ENCODE measurements at regions not wholly inside any gene's neighbourhood (a gene's known extent, or its start where the extent isn't known, plus 50 kb on each side); places are given as distances from the start of the nearest gene placed in this dataset.

DNA sequence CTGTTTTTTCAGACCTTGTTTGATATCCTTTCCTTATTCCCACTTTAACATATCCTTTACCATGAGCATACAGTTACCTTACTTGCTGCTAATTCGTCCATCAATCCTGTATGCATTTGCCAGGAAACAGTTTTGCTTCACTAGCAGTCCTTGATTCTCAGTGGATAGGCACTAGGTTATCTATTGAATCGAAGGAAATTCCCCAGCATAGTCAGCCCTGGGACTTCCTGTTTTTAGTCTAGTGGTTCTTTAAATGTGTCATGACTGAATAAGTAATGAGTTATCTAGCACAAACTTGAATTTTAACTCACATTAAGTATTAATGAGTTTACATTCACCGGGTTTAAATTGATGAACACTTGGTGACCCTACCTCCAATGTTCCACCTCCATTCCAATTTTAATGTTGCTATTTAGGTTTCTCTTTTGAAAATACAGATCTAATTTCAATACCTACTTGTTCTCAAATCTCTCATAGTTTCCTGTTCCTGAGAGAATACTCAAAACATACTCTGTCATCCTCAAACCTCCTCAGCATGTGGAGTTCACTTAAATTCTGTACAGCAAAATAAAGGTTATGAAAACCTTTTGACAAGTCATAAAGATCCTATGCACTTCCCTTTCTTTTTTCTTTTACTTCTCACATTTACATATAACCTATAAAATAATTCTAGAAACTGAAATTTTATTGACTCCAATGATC is 1375.1 kb upstream of the TENM4 start:
- Histone ChIP-seq H3K9ac (ENCODE audit: low read depth in 1 of 3, low read length in 3 of 3) (no peak overlapping the region), H3K36me3 (ENCODE audit: control insufficient read depth in 3 of 3, insufficient read depth in 3 of 3, low read length in 3 of 3) (no peaks in the 10 kb centered on the region), H3K4me3 (ENCODE audit: low read length in 3 of 3) (no peak overlapping the region), H3K4me1 (ENCODE audit: control insufficient read depth in 3 of 3, insufficient read depth in 3 of 3, low read length in 3 of 3) (no peaks in the 10 kb centered on the region), H3K9me3 (ENCODE audit: control insufficient read depth in 3 of 3, low read length in 3 of 3) (no peaks in the 10 kb centered on the region), H3K27ac (ENCODE audit: low read depth, low read length) (no peak overlapping the region), H3K27me3 (ENCODE audit: control insufficient read depth in 3 of 3, insufficient read depth in 3 of 3, low read length in 3 of 3) (no peaks in the 10 kb centered on the region)

- Histone ChIP-seq H3K36me3 (ENCODE audit: control insufficient read depth in 3 of 3, insufficient read depth in 3 of 3, low read length in 3 of 3) (no peaks in the 10 kb centered on the region), H3K27me3 (ENCODE audit: control insufficient read depth in 3 of 3, insufficient read depth in 3 of 3, low read length in 3 of 3) (no peaks in the 10 kb centered on the region), H3K9me3 (ENCODE audit: control insufficient read depth in 3 of 3, low read length in 3 of 3) (no peaks in the 10 kb centered on the region), H3K27ac (ENCODE audit: low read depth, low read length) (no peak overlapping the region), H3K4me1 (ENCODE audit: control insufficient read depth in 3 of 3, insufficient read depth in 3 of 3, low read length in 3 of 3) (no peaks in the 10 kb centered on the region), H3K4me3 (ENCODE audit: low read length in 3 of 3) (no peak overlapping the region), H3K9ac (ENCODE audit: low read depth in 1 of 3, low read length in 3 of 3) (no peak overlapping the region)
Observed at GRCh38 chr11:80814813-80815212, 1374.0 kb upstream of the TENM4 start.

DNA sequence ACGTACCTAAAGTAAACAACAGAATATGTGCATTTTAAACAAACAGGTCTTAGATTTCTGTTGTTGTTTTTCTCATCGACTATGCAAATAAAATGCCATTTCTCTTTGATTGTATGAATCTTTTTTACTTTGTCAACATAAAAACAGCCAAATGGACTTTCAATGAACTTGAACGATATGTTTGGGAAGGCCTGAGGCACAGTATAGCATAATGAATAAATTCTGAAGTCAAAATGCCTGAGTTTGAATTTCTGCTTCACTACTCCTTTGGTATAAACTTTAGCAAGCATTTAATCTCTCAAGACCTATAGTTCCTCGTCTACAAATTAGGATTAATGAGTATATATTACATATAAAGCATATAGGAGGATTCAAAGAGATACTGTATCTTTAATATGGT is 1369.9 kb upstream of the TENM4 start:
- Histone ChIP-seq H3K4me1 (ENCODE audit: control insufficient read depth in 3 of 3, insufficient read depth in 3 of 3, low read length in 3 of 3) (no peaks in the 10 kb centered on the region), H3K27me3 (ENCODE audit: control insufficient read depth in 3 of 3, insufficient read depth in 3 of 3, low read length in 3 of 3) (no peaks in the 10 kb centered on the region), H3K27ac (ENCODE audit: low read depth, low read length) (no peak overlapping the region), H3K4me3 (ENCODE audit: low read length in 3 of 3) (no peak overlapping the region), H3K9me3 (ENCODE audit: control insufficient read depth in 3 of 3, low read length in 3 of 3) (no peaks in the 10 kb centered on the region), H3K36me3 (ENCODE audit: control insufficient read depth in 3 of 3, insufficient read depth in 3 of 3, low read length in 3 of 3) (no peaks in the 10 kb centered on the region), H3K9ac (ENCODE audit: low read depth in 1 of 3, low read length in 3 of 3) (no peak overlapping the region)

DNA sequence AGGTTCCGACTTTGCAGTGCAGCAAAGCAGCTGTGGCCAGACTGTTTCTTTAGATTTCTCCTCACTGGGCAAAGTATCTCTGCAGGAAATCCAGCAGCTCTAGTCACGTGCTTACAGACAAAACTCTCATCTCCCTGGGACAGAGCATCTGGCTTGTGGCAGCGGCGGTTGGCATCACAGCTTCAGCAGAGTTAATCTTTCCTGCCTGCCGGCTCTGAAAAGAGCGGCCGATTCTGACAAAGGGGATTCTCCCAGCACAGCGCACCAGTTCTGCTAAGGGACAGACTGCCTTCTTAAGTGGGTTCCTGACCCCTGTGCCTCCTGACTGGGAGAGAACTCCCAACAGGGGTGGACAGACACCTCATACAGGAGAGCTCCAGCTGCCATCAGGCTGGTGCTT is 1357.3 kb upstream of the TENM4 start:
- no peak overlapping the region for H3K9ac ChIP-seq (ENCODE audit: low read depth in 1 of 3, low read length in 3 of 3)
- H3K36me3 ChIP-seq (ENCODE audit: control insufficient read depth in 3 of 3, insufficient read depth in 3 of 3, low read length in 3 of 3): no peaks in the 10 kb centered on the region
- no peaks in the 10 kb centered on the region for H3K27me3 ChIP-seq (ENCODE audit: control insufficient read depth in 3 of 3, insufficient read depth in 3 of 3, low read length in 3 of 3)
- no peak overlapping the region for H3K4me3 ChIP-seq (ENCODE audit: low read length in 3 of 3)
- H3K27ac ChIP-seq (ENCODE audit: low read depth, low read length): no peak overlapping the region
- no peaks in the 10 kb centered on the region for H3K4me1 ChIP-seq (ENCODE audit: control insufficient read depth in 3 of 3, insufficient read depth in 3 of 3, low read length in 3 of 3)
- H3K9me3 ChIP-seq (ENCODE audit: control insufficient read depth in 3 of 3, low read length in 3 of 3): peaks cover 0 to 3% (median 0%) of the 10 kb centered on the region in 3 donors

DNA sequence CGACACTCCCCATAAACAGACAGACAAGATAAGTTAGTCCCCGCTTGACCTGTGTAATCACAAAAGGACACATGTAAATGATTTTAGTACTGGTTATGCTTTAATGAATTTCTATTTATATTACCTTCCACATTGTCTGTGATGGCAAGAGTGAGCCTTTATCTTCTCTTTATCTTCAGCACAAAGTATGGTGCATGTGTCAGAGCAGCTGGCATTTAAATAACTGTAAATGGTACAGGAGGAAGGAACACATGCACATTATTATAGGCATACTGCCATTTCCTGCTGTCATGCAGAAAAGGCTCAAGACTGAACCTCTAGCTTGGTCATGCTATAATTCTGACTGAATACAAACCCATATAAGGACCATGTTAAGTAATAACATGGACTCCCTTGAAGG is 1342.7 kb upstream of the TENM4 start:
- H3K27ac ChIP-seq (ENCODE audit: low read depth, low read length): no peak overlapping the region
- no peak overlapping the region for H3K4me3 ChIP-seq (ENCODE audit: low read length in 3 of 3)
- no peaks in the 10 kb centered on the region for H3K27me3 ChIP-seq (ENCODE audit: control insufficient read depth in 3 of 3, insufficient read depth in 3 of 3, low read length in 3 of 3)
- H3K9ac ChIP-seq (ENCODE audit: low read depth in 1 of 3, low read length in 3 of 3): no peak overlapping the region
- H3K9me3 ChIP-seq (ENCODE audit: control insufficient read depth in 3 of 3, low read length in 3 of 3): peaks cover 0 to 3% (median 0%) of the 10 kb centered on the region in 3 donors
- no peaks in the 10 kb centered on the region for H3K36me3 ChIP-seq (ENCODE audit: control insufficient read depth in 3 of 3, insufficient read depth in 3 of 3, low read length in 3 of 3)
- H3K4me1 ChIP-seq (ENCODE audit: control insufficient read depth in 3 of 3, insufficient read depth in 3 of 3, low read length in 3 of 3): no peaks in the 10 kb centered on the region

- Histone ChIP-seq H3K9ac (ENCODE audit: low read depth in 1 of 3, low read length in 3 of 3) (no peak overlapping the region), H3K27me3 (ENCODE audit: control insufficient read depth in 3 of 3, insufficient read depth in 3 of 3, low read length in 3 of 3) (no peaks in the 10 kb centered on the region), H3K4me1 (ENCODE audit: control insufficient read depth in 3 of 3, insufficient read depth in 3 of 3, low read length in 3 of 3) (no peaks in the 10 kb centered on the region), H3K9me3 (ENCODE audit: control insufficient read depth in 3 of 3, low read length in 3 of 3) (peaks cover 0 to 3% (median 0%) of the 10 kb centered on the region in 3 donors), H3K4me3 (ENCODE audit: low read length in 3 of 3) (no peak overlapping the region), H3K27ac (ENCODE audit: low read depth, low read length) (no peak overlapping the region), H3K36me3 (ENCODE audit: control insufficient read depth in 3 of 3, insufficient read depth in 3 of 3, low read length in 3 of 3) (no peaks in the 10 kb centered on the region)
Observed at GRCh38 chr11:80782135-80782885, 1341.5 kb upstream of the TENM4 start.

- no peak overlapping the region for H3K9ac ChIP-seq (ENCODE audit: low read depth in 1 of 3, low read length in 3 of 3)
- no peaks in the 10 kb centered on the region for H3K27me3 ChIP-seq (ENCODE audit: control insufficient read depth in 3 of 3, insufficient read depth in 3 of 3, low read length in 3 of 3)
- no peaks in the 10 kb centered on the region for H3K36me3 ChIP-seq (ENCODE audit: control insufficient read depth in 3 of 3, insufficient read depth in 3 of 3, low read length in 3 of 3)
- H3K4me3 ChIP-seq (ENCODE audit: low read length in 3 of 3): no peak overlapping the region
- no peaks in the 10 kb centered on the region for H3K4me1 ChIP-seq (ENCODE audit: control insufficient read depth in 3 of 3, insufficient read depth in 3 of 3, low read length in 3 of 3)
- no peaks in the 10 kb centered on the region for H3K9me3 ChIP-seq (ENCODE audit: control insufficient read depth in 3 of 3, low read length in 3 of 3)
- no peak overlapping the region for H3K27ac ChIP-seq (ENCODE audit: low read depth, low read length)
Observed at GRCh38 chr11:80779905-80780605, 1339.2 kb upstream of the TENM4 start.

DNA sequence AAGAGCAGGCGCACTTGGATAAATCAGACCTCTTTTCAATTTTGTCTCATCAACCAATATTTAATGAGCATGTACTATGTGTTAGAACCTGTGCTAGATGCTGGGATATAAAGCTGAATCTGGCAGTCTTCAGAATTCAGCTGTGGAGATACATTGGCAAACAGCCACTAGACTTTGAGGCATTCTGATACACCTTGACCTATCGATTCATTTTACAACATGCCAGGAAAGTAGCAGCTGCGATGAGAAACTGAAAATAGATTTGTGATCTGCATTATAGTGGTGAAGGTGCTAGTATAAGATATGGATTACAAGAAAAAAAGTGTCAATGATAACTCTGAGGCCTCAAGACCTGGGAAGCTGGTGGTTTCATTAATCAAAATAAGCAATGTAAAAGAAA is 1338.1 kb upstream of the TENM4 start:
- no peaks in the 10 kb centered on the region for H3K4me1 ChIP-seq (ENCODE audit: control insufficient read depth in 3 of 3, insufficient read depth in 3 of 3, low read length in 3 of 3)
- no peak overlapping the region for H3K27ac ChIP-seq (ENCODE audit: low read depth, low read length)
- H3K36me3 ChIP-seq (ENCODE audit: control insufficient read depth in 3 of 3, insufficient read depth in 3 of 3, low read length in 3 of 3): no peaks in the 10 kb centered on the region
- H3K9ac ChIP-seq (ENCODE audit: low read depth in 1 of 3, low read length in 3 of 3): no peak overlapping the region
- H3K27me3 ChIP-seq (ENCODE audit: control insufficient read depth in 3 of 3, insufficient read depth in 3 of 3, low read length in 3 of 3): no peaks in the 10 kb centered on the region
- no peak overlapping the region for H3K4me3 ChIP-seq (ENCODE audit: low read length in 3 of 3)
- H3K9me3 ChIP-seq (ENCODE audit: control insufficient read depth in 3 of 3, low read length in 3 of 3): no peaks in the 10 kb centered on the region

DNA sequence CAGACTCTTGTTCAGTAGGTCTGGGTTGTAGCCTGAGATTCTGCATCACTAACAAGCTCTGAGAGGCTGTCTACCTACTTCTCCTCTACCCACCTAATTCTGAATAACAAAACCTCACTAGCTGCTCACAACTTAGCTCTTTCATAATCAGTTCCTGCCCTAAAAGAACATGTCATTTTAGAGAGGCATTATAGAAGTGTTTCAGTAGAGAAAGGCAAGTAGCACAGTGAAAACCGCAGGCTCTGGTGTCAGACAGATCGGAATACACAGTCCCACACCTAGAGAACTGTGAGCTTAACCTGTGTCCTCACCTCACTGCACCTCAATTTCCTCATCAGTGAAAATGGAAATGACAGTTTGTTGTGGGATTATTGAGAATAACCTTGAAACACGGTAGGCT is 1337.6 kb upstream of the TENM4 start:
- no peaks in the 10 kb centered on the region for H3K4me1 ChIP-seq (ENCODE audit: control insufficient read depth in 3 of 3, insufficient read depth in 3 of 3, low read length in 3 of 3)
- H3K4me3 ChIP-seq (ENCODE audit: low read length in 3 of 3): no peak overlapping the region
- H3K36me3 ChIP-seq (ENCODE audit: control insufficient read depth in 3 of 3, insufficient read depth in 3 of 3, low read length in 3 of 3): no peaks in the 10 kb centered on the region
- H3K27me3 ChIP-seq (ENCODE audit: control insufficient read depth in 3 of 3, insufficient read depth in 3 of 3, low read length in 3 of 3): no peaks in the 10 kb centered on the region
- H3K27ac ChIP-seq (ENCODE audit: low read depth, low read length): no peak overlapping the region
- no peak overlapping the region for H3K9ac ChIP-seq (ENCODE audit: low read depth in 1 of 3, low read length in 3 of 3)
- no peaks in the 10 kb centered on the region for H3K9me3 ChIP-seq (ENCODE audit: control insufficient read depth in 3 of 3, low read length in 3 of 3)

- H3K27me3 ChIP-seq (ENCODE audit: control insufficient read depth in 3 of 3, insufficient read depth in 3 of 3, low read length in 3 of 3): no peaks in the 10 kb centered on the region
- no peak overlapping the region for H3K4me3 ChIP-seq (ENCODE audit: low read length in 3 of 3)
- H3K9ac ChIP-seq (ENCODE audit: low read depth in 1 of 3, low read length in 3 of 3): no peak overlapping the region
- no peak overlapping the region for H3K27ac ChIP-seq (ENCODE audit: low read depth, low read length)
- H3K9me3 ChIP-seq (ENCODE audit: control insufficient read depth in 3 of 3, low read length in 3 of 3): no peaks in the 10 kb centered on the region
- H3K36me3 ChIP-seq (ENCODE audit: control insufficient read depth in 3 of 3, insufficient read depth in 3 of 3, low read length in 3 of 3): no peaks in the 10 kb centered on the region
- H3K4me1 ChIP-seq (ENCODE audit: control insufficient read depth in 3 of 3, insufficient read depth in 3 of 3, low read length in 3 of 3): no peaks in the 10 kb centered on the region
Observed at GRCh38 chr11:80773919-80774318, 1333.1 kb upstream of the TENM4 start.
